ENCODE measurements at regions not wholly inside any gene's neighbourhood (a gene's known extent, or its start where the extent isn't known, plus 50 kb on each side); places are given as distances from the start of the nearest gene placed in this dataset.
"Not testable (repeated sequence)": the region's sequence is repeated elsewhere in the genome, so short reads cannot be mapped to it uniquely, and the experiment has no call there.

DNA sequence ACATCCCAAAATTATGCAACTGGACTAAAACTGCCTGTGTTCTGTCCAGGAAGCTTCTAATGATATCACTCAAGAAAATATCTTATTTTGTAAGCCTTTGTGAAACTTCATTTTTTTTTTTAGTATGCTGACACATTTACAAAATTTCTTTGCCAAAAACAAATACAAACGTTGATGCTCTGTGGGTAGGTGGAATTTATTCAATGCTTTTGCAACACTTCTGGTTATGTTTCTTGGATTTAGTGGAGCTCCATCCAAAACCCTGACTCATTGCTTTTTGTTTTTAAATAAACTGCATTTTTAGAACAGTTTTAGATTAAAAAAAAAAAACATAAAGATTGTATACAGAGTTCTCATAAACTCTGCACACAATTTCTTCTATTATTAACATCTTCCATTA is 250.9 kb upstream of the MAOA start:
- DNase-seq = no peak

DNA sequence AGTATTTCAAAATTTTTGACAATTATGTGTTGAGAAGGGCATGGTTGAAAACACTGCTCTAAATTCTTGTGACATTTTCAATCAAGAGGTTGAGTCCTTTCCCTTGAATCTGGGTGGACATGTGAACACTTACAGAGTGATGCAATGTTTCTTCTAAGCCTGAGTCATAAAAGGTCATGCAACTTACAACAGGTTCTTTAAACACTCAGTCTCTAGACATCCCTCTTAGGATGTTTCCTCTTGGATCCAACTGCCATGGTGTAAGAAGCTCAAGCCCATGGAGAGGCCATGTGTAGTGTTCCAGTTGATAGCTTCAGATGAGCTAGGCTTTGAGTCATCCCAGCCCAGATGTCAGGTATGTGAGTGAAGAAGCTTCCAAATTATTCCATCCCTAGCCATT is 232.2 kb upstream of the MAOA start:
- no peak for DNase-seq

DNA sequence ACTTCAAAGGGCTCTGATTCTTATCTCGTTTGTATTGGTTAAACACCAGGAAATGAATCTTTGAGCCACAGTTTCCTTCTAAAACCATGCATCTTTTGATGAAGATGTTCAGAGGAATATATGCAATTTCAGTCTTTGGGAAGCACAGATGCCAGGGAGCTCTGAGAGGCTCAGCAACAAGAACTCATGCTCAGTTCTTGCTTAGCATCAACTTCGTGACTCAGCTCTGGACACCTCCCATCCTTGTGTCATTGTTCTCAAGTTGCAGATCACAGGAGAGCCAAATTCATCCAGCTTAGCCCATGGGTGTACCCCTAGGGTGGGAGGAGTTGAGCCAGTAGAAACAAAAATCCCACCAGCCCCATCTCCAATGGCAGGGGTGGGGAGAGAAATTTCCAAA is 219.6 kb upstream of the MAOA start:
- no peak for DNase-seq

DNA sequence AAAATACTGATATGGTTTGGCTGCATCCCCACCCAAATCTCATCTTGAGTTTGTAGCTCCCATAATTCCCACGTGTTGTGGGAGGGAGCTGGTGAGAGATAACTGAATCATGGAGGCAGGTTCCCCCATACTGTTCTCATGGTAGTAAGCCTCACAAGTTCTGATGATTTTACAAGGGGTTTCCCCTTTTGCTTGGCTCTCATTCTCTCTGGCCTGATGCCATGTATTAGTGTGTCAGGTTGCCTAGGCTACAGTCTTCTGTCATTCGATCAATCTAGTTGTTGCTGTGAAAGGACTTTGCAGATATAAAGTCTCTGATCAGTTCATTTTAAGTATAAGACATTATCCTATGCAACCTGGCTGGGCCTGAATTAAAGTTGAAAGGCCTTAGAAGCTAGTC is 209.3 kb upstream of the MAOA start:
- DNase-seq = no peak

DNA sequence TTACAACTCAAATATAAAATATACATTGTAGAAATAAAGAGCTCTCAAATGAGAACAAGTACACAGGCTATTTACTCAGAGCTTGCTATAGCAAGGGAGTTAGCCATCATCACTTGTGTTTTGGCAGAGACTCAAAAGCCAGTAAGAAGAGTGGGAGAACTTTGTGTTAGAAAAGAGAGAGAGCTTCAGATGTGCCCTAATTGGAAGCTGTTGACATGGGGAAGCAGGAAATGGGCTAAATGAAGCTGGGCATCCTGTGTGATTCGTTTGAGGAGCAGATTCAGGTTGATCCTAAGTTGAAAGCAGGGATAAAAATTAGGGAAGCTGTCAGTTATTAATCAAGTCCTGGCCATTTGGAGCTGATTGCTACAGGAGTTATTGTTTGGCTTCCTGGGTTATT is 207.4 kb upstream of the MAOA start:
- no peak for DNase-seq

DNA sequence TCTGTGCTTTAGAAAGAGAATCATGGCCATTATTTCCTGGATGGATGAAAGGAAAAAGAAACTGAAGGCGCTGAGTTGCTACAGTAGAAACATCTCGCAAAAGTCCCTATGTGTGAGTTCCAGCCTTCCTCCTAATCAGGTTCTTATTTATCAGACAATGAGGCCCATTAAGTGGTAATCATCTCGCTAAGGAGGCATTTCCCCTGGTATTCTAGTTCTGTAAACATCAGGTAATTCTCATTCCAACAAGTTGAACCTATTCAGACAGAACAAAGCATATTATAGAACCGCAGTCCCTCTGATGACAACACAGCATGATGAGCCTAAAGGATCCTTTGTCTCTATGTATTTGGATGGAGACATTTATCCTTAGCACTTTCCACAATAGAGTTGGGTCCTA is 205.7 kb upstream of the MAOA start:
- no peak for DNase-seq

DNA sequence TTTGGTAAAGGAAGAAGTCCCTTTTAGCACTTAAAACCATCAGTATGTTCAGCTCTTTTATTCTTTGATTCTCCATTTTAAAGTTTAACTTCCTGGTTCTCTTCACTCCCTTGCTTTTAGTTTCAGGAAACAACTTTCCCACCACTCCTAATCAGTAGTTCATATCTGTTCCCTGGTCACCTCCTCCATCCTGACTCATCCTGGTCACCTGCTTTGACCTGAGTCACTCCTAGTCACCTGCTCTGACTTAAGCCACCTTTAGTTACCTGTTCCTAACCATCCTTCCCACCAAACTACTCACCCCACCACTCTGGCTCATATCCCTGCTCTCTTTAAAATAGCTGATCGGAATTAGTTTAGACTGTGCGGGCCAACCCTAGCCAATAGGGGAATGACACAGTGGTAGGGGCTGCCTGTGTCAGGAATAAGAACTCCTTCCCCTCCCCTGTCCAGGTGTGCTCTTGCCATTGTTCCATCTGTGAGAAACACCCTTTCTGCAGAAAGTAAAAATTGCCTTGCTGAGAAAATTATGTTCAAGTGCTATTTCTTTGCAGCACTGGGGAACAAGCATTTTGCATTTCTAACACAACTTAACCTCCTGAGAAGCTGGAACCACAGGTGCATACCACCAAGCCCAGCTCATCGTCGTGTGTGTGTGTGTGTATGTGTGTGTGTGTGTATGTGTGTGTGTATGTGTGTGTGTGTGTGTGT is 204.0 kb upstream of the MAOA start:
- not testable (repeated sequence) for DNase-seq

DNA sequence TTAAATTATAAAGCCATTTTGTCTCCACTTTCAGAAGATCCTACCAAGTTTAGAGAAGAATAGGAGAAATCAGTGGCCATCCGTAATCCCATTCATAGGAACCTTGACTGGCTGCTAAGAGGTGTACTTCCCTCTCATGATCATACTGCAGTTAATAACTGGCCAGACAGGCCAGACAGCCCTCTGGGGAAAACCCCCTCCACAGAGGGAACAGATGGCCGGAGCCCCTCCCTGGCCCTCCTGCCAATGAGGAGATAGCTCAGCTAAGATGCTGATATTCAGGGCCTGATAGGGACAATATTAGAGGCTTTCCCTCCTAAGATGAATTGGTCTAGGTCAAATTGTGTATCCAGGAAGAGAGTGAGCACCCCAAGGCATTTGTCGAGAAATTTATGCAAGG is 200.0 kb upstream of the MAOA start:
- DNase-seq = no peak

DNA sequence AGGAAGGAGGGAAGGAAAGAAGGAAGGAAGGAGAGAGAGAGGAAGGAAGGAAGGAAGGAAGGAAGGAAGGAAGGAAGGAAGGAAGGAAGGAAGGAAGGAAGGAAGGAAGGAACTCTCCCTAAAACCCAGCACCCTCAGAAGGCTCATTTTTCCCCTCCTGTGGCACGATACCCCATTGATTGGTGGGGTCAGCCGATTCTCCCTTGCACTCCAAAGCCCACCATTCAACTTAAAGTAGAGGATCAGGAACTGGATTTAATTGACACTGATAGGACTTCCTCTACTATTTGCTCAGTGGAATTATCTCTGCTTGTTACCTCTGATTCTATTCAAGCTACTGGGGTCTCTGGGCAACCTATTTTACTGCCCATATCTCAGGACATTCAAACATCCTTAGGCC is 199.2 kb upstream of the MAOA start:
- no peak for DNase-seq

DNA sequence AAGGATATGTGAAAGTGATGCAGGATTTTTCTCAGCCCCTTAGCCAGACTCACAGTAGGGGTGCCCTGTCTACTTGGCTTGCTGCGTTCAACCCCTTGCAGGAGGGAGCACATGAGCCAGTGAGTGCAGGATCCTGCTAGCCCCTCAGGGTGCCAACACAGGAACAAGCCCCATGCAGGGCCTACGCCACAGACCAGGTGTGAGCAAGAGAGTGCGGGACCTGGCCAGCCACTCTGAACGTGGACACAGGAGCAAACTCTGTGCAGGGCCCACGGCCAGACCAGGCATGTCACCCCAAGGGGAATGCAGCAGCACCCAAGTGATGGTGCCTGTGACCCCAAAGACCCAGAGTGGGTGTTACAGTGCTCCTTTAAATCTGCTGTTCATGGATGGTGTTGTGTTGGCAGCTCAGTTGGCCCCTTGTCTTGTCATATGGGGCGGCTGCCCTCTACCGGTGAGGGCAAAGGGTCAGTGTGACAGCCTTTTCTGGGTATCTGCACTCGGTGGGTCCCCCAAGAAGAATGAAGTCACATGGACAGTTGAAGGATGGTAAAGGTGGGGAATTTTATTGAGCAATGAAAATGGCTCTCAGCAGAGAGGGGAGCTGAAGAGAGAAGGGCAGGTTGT is 188.4 kb upstream of the MAOA start:
- DNase-seq = no peak

DNA sequence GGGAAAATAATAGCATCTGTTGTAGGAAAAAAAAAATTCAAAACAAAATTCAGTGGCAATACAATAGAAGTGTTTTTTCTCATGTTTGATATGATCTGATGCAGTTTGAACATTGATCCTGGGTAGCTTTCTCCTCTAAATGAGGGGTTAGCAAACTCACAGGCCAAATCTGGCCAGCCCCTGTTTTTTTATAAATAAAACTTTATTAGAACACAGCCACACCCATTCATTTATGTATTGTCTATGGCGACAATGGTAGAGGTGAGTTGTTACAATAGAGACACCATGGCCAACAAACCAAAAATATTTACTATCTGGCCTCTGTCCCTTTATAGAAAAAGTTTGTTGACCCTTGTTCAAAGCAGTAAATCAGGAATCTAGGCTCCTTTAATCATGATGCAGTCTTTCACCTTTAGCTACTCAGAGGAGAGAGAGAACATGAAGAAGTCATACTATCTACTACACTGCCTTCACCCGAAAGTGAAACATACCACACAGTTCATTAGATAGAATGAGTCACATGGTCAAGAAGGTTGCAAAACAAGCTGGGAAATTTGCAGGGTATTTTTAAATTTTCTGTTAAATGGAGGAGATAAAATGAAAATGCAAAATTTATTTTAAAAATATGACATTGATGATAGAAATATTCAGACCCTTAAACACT is 186.6 kb upstream of the MAOA start:
- DNase-seq = peak in 1 of 2 donors; percentile 4

DNA sequence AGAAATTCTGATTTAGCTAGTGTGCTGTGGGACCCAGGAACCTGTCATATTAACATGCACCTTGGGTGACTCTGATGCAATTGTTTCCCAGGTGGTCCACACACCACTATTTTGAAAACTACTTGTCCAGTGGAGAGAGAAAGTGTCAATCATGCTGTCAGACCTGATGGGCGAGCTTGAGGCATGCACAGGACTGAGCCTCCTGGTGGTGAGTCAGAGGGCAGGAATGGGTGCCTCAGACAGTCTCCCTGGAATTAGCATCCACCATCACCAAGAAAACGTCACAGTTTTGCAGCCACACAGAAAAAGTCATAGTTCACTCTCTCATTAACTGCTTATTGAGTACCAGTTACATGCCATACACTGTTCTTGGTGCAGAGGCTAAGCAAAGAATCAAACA is 181.8 kb upstream of the MAOA start:
- no peak for DNase-seq

DNA sequence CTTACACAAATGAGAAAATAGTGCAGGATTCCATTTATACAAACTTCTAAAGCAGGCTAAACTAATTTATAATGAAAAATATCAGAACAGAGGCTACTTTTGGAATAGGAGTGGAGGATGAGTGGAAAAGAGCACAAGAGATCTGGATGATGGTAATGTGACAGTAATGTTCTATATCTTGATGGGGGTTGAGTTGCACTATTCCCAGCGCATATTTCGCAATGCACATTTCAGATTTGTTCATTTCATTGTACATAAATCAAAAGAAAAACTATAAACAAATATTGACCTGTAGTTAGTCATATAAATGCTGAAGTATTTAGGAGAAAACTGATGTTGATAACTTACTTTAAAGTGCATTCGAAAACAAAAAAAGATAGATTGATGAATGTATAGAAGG is 177.0 kb upstream of the MAOA start:
- no peak for DNase-seq

DNA sequence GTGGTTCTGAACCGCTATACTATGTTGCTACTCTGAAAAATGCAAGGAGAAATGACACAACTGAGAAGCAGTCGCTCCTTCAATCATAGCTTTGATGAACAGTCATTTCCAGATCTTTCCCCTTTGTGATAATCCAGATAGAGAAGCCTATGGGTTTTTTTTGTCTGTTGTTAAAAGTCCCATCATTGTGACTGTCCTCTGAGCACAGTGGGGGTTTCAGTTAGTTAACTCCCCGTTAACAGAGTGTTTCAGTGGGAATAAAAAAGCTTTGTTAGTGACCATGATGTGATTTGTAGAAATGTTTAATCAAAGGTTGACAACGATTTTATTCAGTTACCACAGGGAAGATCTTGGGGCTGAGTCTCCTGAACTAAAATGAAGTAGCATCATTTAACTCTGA is 176.2 kb upstream of the MAOA start:
- no peak for DNase-seq

DNA sequence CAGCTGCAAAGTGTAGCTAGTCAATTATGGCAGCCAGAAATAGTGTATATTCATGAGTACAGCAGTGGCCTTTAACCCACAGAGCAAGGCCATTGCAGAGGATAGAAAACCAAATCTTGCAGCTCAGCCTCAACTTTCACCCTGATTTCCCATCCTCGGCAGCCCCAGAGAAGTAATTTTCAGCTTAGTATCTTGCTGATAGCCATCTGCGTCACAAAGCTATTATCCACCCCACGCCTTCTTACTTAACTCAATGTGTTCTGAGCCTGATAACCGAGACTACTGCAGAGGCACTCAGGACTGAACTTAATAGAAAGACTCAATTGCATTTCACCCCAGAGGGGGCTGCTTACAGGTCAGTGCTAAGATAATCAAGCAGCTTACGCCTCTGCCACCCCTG is 174.5 kb upstream of the MAOA start:
- no peak for DNase-seq

DNA sequence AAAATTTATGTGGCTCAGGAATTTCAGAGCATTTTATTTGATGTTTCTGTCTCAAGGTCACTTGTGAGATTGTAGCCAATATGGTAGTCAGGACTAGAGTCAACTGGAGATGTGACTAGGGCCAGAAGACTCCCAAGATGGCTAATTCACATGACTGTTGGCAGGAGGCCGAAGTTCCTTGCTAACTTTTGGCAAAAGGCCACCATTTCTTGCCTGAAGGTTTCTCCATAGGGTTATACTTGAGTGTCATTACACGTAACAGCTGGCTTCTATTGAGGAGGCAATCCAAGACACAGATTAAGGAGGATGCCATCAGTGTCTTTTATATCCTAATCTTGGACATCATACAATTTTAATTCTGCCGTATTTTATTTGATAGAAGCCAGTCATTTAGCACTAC is 162.3 kb upstream of the MAOA start:
- DNase-seq = no peak

DNA sequence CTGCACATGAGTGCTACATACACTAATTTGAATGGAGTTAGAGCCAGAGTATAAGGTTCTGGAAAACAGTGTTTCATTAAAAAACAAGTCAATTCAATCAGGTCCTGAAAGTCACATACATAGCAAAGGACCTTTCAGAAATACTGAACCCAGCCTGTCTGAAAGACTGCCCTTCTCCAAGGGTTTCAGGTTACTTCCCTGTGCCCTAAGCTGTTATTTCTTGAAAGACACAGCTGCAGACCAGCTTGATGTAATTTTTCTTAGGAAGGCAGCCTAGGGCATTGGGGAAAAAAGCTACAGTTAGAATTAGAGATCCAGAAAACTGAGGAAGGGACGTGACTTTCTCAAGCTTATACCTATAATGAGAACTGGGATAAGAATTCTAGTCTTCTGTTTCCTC is 155.9 kb upstream of the MAOA start:
- DNase-seq = no peak

DNA sequence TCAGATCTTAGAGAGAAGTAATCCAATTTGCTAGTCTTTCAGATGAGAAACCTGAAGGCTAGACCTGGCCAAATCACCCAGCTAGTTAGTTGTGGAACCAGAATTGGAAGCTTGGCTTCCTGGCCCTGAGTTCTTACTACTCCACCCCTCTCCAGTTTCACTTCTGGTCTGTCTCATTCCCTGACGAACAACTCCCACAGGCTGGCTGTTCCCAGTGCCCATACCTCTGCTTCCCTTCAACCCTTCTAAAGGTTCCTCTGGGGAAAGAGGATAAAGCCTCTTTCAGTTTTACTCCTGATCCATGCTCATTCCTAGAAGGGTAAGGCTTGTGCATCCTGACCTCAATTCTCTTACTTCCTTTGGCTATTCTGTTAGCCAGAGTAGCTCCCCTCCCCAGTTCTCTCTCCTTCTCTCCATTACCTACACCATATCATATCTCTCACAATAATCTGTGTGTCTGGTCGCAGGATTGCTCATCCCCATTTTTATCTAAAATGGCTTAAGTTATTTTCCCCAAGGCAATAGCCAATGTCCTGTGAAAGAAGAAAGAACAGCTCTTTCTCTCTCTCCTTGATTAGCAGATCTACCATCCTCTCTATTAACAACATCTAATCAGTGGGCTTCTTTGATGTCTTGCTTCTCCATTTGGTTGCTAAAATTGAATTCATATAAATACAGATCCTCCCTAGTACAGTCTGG is 155.0 kb upstream of the MAOA start:
- DNase-seq = no peak

DNA sequence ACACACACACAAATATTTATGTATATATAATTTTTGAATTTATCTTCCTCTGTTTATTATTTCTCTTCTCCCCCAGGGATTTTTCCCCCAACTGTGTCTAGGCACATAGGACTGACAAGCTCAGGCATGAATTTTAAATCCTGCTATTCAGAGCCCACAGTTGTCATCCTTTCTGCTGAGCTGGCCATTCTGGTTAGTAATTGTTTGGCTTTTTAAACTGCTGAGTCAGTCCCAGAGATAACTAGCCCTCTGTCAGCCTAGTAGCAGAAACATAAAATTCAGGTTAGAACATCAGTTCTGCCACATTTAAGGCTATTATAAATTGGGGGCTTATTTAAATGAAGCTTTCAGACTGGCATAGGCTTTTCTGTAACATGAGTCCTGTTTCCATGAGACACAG is 151.7 kb upstream of the MAOA start:
- DNase-seq = no peak

DNA sequence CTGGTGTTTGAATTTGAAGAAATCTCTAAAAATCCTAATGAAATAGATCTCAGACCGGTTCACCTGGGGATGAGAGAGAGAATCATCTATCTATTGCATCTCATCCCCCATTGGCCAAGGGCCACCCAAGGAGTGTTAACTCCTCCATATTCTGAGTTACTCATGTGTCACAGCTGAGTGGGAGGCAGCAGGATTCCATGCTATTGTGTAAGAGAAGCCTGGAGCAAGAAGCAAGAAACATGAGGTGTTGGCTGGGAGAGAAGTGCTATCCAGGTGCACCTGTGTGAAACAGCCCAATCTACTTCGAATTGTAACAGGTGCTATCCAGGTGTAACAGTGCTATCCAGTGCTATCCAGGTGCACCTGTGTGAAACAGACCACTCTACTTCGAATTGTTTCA is 150.3 kb upstream of the MAOA start:
- DNase-seq = no peak

DNA sequence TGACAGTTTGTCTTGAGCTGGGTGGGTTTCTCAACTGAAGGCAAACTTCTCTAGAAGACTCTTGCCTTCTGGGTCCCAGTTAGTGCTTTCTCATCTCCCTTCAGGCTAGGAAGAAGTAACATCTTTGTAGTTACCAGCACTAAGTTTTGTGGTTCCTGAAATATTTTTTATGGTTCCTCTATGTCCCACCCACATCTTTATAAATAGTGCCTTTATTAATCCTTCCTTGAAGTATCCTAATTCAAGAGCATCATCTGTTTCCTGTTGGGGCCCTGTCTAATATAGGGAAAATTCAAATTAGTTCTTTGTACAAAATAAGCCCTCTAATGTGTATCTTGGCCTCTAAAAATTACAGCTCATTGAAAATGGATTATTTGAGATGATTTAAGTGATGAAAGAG is 147.4 kb upstream of the MAOA start:
- no peak for DNase-seq

DNA sequence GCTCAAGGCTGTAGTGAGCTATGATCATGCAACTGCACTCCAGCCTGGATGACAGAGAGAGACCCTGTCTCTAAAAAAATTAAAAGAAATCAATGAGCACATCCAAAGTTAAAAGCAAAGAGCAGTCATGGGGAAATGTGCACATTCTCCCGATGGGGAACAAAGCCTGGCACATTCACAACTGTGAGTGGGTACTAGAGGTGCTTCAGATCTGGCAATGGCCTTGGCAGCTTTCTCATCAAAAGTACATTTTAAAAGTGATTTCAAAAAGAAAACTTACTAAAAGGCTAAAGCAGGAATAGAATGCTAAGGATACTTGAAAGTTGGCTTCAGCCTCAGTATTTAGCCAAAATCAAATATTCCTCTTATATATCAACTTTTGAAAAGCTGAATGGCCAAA is 145.9 kb upstream of the MAOA start:
- DNase-seq = no peak

DNA sequence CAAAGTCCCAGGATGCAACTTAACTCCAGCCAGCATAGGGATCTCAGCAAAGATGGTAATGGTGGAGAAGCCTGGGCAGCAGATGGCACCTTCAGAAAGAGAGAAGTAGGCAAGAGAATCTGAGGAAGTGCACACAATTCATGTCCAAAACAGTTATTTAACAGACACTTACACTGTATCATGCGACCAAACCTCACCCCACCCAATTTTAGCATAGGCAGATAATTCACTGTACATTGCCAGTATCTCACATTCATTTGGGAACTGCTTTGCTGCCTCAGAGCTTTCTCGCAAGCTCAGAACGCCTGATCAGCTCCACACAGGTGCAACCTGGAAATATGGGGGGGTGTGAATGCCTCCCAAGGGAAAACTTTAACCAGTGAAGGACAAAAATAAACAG is 143.0 kb upstream of the MAOA start:
- DNase-seq = no peak

DNA sequence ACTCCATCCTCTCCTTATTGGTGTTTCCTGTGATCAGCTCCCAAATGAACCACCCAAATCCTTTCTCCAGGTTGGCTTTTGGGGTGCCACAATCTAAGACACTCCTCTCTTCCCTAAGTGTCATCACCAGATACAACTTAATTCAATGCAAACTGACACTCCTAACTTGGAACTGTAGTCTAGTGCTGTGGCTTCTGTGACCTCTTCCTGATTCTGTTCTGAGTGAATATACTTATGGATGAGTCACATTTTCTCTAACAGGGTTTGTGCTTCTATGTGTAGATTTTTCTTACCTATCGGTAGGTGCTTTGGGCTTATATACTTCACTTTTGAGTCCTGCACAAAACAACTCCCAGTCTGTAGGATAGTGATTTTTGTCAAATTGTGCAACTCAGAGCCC is 141.3 kb upstream of the MAOA start:
- no peak for DNase-seq

All from inflammatory macrophage treated with lipopolysaccharide for 1 hour (primary cell).